ENCODE measurements at regions not wholly inside any gene's neighbourhood (a gene's known extent, or its start where the extent isn't known, plus 50 kb on each side); places are given as distances from the start of the nearest gene placed in this dataset.
"Not testable (repeated sequence)": the region's sequence is repeated elsewhere in the genome, so short reads cannot be mapped to it uniquely, and the experiment has no call there.

DNA sequence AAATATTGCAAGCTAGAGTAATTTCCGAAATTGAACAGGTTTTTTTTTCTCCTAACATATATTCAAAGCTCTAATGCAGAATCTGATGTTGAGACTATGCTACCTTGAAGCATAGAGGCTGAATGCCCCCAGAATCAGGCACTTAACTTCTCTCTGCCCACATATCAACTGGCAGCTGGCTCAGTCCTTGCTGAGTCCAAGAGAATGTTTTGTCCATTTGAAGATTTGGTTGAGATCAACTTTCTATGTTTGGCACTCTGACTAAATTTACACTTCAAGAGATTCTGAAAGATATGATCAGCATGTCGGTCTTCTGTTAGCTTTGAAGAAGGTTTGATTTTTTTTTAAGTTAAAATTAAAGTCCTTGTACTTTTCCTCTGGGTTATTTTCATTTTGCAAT lies 1298.1 kb downstream of the EPHA7 start:
- DNase-seq (ENCODE audit: low read depth in 4 of 4, low spot score in 2 of 4) = no peak

DNA sequence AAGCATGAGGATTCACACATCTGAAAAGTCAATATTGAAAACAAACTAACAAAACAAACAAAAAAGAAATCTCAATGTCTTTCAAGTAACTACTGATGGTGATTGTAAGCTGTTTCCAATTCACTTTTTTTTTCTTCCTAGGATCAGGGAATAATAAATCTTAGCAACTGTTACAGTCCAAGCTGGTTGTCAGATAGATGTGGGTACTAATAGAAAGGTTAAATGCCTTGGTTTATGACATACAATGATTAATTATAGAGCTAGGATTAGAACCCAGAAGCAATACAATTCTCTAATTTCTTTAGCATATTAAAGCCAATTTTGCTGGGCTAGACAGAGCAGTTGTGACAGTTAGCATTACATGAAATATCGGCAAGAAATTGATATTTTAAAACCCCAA lies 1301.6 kb downstream of the EPHA7 start:
- DNase-seq (ENCODE audit: low read depth in 4 of 4, low spot score in 2 of 4) = no peak

DNA sequence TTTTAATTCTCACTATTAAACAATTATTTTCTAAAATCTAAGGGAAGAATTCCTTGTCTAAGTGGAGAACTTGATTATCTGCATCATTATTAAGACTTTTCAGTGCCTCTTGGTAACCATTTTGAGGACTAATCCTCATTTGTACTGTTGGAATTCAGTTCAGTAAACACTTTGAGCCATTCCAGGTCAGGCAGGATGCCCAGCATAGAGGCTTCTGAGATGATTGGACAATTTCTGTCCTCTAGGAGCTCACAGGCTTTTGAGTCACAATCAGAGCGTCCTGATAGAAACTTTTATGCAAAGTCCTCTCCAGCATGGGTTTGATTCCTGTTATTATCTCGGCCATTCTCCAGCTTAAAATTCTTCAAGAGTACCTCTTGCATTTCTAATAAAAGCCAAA lies 1304.6 kb downstream of the EPHA7 start:
- DNase-seq (ENCODE audit: low read depth in 4 of 4, low spot score in 2 of 4) = no peak

DNA sequence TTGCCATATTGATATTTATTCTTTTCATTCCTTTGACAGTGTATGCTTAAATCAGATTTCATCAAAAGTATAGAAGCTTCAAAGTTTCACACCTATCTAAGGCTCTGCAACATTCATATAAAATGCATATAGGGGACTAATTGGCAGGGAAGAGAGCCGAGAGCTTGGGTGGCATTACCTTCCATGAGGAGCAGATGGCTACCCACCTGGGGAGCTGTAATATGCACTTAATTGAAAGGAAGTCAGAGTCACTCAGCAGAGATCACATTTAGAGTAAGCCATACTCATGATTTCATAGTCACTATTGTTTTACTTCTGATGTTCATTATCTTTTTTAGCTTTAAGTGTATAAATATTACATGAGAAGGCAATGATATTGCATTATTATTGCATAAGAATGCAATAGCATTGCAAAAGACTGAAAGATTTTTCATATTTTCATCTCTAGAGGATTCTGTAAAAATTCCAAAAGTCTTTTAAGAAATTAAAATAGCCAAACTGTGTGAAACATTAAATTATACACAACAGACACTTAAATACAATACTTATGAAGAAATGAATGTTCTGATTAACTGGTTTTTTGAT lies 1305.2 kb downstream of the EPHA7 start:
- DNase-seq (ENCODE audit: low read depth in 4 of 4, low spot score in 2 of 4) = no peak

DNA sequence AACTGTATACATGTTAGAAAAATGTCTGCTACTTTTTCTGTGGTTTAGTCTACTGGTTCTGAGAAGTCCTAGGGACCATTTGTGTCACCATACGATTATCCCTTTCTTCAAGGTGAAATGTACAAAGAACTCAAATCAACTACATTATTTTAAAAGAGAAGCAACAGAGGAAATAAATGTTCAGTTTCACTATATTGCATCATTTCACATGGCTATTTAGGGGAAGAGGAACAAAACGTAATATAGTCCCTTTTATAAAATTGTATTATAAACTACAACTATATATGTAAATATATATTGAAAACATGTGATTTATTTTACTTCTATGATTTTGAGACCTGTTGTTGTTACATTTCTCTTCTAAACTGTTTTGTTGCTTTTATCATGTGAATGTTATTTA lies 1308.0 kb downstream of the EPHA7 start:
- no peak for DNase-seq (ENCODE audit: low read depth in 4 of 4, low spot score in 2 of 4)

DNA sequence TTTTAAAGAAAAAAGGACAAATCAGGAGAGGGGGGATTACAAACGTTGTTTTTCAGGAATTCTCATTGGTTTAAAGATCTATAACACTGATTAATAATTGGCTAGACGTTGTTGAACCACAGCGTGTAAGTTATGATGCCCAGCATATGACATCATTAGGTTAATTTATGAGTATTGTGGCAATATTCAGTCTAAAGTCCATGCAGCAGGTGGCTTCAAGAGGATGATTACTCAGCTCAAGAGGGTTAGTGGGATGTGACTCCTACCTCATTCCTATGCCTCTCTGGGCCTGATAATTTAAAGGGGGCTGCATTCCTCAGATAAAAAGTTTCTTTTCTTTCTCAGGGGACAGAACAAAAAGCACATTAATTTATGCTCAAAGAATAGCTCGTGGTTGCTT lies 1309.0 kb downstream of the EPHA7 start:
- DNase-seq (ENCODE audit: low read depth in 4 of 4, low spot score in 2 of 4) = no peak

DNA sequence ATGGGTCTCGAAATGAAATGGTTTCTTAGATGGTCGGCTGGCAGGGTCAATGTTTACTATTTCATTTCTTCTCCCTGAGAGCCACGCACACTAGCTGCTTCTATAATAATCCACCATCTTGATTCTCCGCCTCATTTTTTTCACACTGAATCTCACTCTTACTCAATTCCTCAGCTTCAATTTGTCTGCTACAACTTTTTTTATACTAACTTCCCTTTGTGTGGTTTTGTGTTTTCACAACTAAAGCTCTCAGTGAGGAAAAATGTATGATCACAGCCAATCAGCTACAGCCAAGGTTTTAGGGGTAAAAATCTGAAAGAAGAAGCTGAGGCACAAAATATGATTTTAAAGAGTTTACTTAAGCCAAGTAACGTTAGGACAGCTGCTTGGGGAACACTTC lies 1309.4 kb downstream of the EPHA7 start:
- no peak for DNase-seq (ENCODE audit: low read depth in 4 of 4, low spot score in 2 of 4)

DNA sequence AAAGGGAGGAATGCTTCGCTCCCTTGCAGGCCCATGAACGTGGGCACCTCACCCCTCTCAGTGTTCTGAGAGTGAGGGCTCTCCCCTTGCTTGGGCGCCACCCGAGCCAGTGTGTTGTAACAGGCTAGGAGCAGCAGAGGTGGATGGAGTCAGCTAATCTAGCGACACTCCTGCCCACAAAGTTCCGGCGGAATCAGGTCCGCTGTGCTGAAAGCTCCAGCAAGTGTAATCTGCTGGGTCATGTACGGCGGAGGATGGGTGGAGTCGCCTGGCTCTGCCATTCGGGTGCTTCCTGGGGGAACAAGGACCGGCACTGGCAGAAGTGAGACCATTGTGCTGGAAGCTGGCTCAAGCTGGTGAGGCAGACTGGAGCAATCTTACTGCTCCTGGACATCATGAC lies 1310.1 kb downstream of the EPHA7 start:
- DNase-seq (ENCODE audit: low read depth in 4 of 4, low spot score in 2 of 4) = no peak

DNA sequence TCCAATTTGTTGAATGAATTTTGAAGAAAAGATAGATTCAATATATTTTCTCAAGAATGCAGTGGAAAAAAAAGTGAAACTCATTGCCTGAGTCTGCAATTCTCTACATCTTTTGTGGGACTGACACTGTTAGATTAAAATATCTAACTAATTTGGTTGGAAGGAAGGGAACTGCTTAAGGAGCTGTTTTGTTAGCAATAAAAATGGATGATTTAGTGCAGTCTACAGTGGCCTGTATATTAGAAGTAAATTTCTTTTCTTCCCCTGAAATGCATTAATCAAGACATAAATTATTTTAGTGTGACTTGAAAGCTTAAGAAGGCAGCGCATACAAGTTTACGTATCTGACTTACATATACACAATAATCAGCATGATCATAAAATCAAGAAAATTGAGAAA lies 1332.6 kb downstream of the EPHA7 start:
- DNase-seq (ENCODE audit: low read depth in 4 of 4, low spot score in 2 of 4) = peak in 2 of 4 donors; percentile 11 to 16

DNA sequence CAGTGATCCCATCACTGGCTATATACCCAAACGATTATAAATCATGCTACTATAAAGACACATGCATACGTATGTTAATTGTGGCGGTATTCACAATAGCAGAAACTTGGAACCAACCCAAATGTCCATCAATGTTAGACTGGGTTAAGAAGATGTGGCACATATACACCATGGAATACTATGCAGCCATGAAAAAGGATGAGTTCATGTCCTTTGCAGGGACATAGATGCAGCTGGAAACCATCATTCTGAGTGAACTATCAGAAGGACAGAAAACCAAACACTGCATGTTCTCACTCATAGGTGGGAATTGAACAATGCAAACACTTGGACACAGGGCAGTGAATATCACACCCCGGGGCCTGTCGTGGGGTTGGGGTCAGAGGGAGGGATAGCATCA lies 1335.4 kb downstream of the EPHA7 start:
- DNase-seq (ENCODE audit: low read depth in 4 of 4, low spot score in 2 of 4) = not testable (repeated sequence)

DNA sequence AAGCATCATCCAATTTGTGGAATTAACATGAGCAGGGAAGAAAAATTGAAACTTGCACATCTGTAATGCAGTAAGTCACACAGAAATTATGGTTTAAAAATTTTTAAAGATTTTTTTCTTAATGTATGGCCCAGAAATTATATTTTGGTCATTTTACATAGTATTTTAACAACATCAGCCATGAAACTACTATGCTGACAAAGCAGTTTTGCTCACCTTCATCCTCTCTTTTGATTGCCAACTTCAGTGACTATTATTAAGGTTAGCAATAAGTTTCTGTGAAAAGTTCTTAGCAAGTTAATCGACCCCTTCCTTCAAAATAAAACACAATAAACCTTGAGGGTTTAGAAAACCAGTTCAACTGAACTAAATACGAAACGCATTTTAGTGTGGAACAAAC lies 1347.0 kb downstream of the EPHA7 start:
- no peak for DNase-seq (ENCODE audit: low read depth in 4 of 4, low spot score in 2 of 4)

DNA sequence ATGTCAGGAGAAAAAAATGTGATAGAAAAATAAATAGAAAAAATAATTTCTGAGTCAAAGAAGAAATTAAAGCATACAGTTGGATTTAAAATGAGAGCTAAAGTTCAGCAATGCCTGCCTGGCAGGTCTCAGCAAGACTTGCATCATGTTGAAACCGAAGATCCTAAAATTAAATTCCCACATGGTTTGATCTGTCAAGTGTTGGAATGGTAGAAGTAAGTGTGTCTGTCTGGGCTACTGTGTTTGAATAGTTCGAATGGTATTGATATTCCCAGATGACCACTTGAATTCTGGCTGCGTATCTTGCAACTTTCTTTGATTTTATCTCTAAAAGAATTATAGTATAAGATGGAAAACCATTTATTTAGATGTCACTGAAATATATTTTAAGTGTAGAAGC lies 1349.6 kb downstream of the EPHA7 start:
- no peak for DNase-seq (ENCODE audit: low read depth in 4 of 4, low spot score in 2 of 4)

DNA sequence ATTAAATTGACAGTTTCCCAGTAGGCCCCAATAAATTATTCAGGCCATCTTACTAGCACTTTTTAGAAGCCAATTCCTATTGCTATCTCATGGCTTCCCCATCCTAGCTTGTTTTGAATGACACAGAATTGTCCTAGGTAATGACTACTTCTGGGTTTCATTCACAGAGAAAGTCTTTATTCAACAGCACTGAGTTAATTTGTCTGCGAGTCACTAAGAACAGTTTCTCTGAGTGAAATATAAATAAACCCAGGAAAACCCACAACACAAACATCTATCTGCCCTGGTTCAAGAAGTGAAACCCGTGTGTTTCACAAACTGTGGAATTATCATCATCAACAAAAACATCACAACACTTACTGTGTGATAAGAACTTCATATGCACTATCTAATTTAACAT lies 1366.8 kb downstream of the EPHA7 start:
- DNase-seq (ENCODE audit: low read depth in 4 of 4, low spot score in 2 of 4) = no peak

DNA sequence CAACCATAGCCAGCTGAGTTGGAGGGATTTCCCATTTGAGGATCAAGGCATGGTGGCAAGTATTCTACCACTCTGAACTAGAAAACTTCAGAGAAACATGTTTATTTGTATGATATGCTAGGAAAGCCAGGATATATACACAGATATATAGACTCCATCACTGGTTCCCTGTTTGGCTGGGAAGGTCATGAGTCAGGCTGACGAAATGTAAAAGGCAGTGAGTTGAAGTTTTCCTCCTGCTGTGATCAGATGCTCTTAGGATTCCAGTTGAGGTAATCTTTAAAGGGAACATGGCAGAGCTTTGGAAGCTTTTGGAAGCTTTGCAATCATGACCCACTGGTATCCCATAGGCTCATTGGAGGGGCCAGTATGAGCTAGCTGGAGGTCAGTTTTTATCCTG lies 1369.1 kb downstream of the EPHA7 start:
- DNase-seq (ENCODE audit: low read depth in 4 of 4, low spot score in 2 of 4) = no peak

DNA sequence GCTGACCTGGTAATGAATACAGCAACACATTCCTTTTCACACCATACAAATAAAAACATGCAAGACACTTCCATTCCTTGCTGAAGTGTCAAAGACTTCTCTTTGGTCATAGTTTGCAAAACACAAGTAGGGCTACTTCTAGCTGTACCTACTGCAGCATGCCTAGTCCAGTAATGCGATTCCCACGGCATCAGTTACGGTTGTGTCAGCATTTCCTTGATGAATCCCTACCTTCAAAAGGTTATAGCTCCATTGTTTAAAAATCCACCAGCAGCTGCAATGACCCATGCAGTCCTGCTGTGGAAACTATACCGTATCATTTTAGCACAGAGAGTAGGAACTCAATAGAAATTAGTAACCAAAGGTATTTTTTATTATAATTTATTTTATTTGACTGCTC lies 1371.5 kb downstream of the EPHA7 start:
- peak in 2 of 4 donors; percentile 9 to 36 for DNase-seq (ENCODE audit: low read depth in 4 of 4, low spot score in 2 of 4)

DNA sequence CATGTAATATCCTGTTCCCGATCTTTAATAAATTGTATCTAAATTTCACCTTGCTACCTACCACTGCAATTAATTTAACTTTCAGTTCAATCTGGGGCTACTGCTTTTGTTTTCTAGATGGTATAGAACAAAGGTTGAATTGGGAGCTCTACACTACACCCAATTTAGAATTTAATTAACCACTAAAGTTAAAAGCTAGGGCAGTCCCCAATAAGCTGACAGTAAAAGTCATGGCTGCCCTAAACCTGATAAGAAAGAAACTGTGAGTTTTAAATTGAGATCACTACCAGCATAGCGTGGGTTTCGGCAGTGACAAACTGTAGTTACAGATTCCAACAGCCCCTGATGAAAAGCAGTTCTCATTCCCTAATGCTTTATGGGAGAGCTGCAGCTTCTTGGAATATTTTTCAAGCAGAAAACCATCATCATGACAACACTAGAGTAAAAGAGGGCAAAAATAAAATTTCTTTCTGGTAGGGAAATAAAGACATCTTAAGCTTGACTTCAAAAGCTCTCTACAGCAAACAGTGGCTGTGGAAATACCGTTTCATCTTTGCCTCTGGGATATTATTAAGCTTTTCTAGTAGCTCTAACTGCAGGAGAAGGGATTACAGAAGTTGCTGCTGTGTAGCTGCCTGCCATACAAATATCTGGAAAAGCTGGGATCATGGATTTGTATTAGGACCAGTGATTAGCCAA lies 1372.1 kb downstream of the EPHA7 start:
- DNase-seq (ENCODE audit: low read depth in 4 of 4, low spot score in 2 of 4) = no peak

DNA sequence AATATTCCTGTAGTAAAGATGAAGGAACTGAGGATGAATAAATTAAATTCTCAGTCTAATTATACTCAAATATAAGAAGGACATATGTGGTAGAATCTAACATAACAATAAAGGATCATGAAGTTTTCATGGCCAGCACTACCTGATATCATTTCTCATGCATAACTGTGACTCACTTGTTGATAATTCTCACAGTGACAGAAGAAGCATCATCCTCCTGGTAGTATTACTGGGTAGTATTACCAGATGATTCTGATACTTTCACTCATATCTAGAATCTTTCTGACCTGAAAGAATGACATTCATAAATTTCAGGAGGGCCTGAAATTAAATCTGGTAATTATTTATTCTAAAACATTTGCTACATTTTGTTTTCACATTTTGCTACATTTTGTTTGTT lies 1375.0 kb downstream of the EPHA7 start:
- no peak for DNase-seq (ENCODE audit: low read depth in 4 of 4, low spot score in 2 of 4)

DNA sequence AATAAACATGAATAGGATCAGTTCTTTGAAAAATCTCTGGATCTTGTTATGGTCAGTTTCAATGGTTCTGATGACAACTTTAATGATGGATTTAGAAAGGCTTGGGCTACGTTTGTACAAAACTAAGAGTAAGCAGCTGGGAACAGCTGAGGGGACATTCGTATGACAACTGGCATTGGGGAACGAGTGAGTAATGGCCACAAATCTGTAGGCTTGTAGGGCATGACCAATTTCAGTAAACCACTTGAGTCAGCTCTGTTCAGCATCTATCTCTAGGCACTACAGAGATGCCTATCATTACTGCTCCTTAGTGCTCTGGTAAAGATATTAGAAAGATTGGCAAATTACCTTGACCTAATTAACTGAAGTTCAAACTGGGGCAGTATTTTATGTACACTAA lies 1375.6 kb downstream of the EPHA7 start:
- DNase-seq (ENCODE audit: low read depth in 4 of 4, low spot score in 2 of 4) = no peak

DNA sequence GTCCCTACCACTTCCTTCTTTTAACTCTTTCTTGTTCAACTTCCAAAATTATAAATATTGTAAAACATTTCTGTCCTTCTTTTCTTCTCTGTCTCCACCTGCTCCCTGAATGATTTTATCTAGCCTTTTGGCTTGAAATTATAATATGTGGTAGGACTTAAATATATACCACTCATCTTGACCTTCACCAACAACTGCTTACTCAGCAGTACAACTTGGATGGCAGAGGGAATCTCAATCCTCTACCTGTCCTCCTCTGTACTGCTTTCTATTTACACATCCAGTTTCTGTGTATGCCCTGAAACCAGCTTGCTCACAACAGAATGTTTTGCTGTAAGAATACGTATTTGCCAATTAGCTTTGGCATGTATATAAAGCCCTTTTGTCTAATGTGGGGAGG lies 1392.5 kb downstream of the EPHA7 start:
- no peak for DNase-seq (ENCODE audit: low read depth in 4 of 4, low spot score in 2 of 4)

DNA sequence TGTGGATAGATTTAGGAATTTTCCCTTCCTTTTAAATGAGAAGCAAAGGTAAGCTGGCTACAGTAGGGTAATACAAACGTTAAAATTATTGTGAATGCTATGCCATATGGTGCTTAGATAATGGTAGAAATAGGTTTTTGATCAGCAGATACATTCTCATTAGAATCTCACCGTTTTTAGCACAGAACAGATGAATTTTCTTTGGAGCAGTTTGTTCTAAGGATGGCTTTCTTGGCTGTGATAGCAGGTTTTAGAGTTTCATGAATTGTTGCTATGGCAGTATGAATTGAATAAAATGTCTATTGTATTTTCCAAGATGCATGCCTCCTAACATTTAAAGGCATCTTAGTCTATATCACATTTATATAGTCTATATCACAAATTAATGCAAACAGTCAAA lies 1394.5 kb downstream of the EPHA7 start:
- DNase-seq (ENCODE audit: low read depth in 4 of 4, low spot score in 2 of 4) = no peak

DNA sequence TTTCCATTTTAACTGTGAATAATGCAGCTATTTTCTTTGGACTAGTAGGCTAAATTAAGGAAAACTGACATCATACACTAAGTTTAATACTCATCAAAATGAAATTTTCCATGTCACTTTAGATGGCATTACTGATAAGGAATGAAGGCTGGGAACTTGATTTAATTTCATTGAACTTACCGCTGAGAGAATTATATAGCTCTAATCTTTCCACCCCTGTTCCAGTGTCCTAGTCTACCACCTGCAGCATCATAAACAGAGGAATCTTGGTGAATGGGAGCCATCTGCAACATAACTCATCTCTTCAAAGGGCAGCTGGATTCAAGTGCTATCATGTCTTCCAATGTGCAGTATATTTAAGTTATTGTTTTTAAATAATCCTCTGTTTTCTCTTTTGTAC lies 1395.2 kb downstream of the EPHA7 start:
- DNase-seq (ENCODE audit: low read depth in 4 of 4, low spot score in 2 of 4) = no peak

DNA sequence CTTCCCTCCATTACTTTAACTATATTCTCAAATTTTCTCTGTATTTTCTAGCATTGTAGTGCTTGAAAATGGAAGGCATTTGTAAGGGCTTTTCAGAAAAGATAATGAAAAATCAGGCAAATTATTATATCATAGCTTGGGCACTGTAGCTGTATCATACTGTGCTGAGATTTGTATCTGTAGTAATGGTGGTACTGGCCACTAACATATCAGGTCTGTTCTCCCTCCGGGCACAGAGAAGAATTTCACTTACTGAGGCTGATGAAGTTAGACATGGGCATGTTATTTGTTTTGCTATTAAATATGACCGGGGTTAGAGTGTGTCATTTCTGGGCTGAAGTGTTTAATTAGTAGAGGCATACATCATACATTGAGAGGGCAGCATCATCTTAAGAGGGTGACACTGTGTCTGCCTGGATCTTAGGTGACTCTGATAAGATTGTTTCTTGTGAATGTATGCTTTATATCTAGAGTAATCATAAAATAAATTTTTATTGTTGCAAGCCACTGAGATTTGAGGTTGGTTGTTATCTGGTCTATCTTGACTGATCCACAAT lies 1395.9 kb downstream of the EPHA7 start:
- no peak for DNase-seq (ENCODE audit: low read depth in 4 of 4, low spot score in 2 of 4)
